DMS114 treated with DMSO at 0.1 percent for 48 hours (cell line): ENCODE measurements at regions not wholly inside any gene's neighbourhood (a gene's known extent, or its start where the extent isn't known, plus 50 kb on each side); places are given as distances from the start of the nearest gene placed in this dataset.
"Not testable (repeated sequence)": the region's sequence is repeated elsewhere in the genome, so short reads cannot be mapped to it uniquely, and the experiment has no call there.

Experiments
- DNase-seq: peaks from one replicate; lab custom pipeline; 2025; ENCODE audit not compliant: unreplicated experiment; lab: John Stamatoyannopoulos, UW

DNA sequence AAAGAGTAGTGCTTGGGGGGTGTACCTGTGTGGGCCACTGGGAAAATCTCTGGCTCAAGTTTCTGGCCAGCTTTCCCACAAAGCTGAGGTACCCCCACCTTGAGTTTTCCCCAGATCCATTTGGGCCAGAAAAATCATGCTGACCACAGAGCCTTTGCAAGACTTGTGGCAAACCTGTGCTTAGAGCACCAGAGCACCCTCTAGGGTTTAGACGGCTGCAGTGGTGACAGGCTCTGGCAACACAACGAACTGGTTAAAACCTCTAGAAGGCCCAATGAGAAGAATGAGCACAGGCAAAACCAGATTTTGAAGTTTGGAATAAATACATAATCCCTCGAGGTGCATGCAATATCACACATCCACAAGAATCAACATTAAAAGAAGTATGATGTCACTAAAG, 290.7 kb upstream of the FOLH1 start:
- DNase-seq, result no peak

DNA sequence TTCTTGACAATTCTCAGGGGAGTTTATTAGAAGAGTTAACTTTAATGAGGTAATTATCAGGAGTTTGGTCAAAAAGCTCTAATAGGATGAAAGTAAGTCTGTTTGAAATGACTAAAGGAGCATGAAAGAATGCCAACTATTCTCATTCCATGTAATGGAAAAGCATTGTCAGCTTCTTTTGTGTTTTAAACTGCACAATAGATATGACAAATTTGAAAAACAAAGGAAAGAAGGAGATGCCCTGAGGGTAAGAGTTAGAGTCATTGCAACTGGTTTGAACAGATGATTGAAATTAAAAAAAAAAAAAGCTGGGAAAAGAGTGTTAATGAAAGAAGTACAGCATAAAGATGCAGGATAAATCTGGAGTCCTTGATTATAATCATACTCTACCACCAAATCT, 296.8 kb upstream of the FOLH1 start:
- DNase-seq, result no peak

DNA sequence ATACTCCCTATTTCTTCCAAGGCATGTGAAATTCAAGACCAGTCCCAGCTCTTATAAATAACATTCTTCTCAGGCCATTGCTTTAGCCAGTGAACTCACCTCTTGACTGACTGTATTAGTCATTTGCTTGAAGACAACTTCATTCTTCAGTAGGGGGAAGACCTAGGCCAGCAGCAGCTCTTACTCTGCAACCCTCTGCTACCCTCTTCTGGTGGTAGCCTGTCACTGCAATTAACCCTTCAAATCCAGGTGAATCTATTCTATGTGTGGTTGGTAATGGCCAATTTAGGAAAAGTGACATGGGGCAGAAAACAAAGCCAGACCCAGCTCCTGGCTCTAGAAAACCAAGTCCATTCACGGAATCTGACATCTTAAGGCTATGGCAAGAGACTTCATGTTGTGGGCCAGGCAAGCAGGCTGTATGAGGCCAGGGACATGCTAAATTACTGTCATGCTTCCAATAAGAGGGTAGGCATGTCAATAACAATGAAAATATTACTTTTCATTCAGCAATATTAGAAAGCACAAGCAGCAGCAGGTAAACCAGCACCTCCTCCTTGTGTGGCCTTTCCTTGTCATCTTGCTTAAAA, 317.9 kb upstream of the FOLH1 start:
- DNase-seq, result peak; percentile 4

DNA sequence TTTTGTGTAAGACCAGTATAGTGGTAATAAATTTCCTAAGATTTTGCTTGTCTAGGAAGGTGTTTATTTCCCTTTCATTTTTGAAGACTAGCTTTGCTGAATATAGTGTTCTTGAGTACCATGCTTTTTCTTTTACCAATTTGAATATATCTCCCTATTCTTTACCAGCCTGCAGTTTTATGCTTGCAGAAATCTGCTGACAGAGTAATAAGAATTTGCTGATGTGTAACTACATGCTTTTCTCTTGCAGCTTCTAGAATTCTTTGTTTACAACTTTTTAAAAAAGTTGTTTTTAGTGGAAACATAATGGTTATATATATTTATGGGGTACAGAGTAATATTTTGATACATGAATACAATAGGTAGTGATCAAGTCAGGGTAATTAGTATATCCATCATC, 324.8 kb upstream of the FOLH1 start:
- DNase-seq, result no peak

DNA sequence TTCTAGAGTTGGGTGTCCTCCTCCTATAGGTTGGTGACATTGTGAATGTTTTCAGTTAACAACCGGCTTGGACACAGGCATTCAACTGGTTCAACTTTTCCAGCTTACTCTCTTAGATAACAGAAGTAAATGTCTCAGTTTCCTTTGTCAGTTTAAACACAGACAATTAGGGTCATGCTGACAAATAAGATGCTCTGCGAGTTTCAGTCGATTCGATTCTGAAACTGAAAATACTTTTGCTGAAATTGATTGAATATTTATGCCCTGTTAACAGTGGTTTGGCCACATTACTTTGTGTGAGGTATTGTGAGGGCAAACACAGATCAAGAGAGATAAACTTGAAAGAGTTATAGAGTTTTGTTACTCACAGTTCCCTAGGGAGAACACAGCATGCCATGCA, 330.5 kb upstream of the FOLH1 start:
- not testable (repeated sequence) for DNase-seq

DNA sequence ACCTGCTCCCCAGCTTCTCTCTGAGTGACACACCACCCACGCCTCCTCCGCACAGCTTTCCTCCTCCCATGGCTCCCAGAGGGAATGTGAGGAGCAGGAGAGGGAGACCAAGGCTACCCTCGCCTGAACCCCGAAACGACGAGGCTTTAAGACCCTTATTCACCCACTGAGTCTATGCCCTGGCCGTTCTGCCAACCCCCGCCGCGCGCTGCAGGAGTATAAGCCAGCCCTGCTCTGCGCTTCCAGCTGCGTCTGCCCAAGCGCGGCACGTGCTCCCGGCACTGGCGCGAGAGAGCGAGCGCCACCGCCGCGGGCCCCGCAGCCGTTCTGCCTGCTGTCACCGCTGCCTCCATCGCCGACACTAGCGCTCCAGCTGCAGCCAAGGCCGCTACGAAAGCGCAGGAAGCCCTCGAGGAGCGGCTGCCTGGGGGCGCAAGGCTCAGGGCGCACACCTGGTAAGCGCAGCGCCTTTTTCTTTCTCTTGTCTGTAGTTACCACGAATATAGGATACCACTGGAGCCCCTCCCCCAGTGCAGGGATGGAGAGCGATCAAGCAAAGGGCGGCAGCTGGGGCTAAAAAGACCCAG, 350.0 kb upstream of the FOLH1 start:
- DNase-seq, result not testable (repeated sequence)

DNA sequence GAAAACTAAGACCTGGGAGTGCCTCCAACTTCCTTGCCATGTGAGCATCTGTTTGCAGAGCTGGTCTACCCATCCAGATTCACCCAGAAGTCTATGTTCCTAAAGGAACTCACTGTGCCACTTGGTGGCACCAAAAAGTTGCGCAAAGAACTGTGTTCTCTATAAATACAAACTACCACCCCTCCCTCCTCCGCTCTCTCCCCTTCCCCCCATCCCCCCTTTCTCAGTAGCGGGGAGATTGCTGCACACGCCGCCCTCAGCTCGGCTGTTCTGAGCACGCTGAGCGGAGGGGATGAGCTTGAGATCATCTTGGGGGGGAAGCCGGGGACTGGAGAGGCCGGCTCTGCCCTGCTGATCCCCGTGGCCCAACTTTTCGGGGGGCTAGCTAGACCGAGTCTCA, 352.2 kb upstream of the FOLH1 start:
- not testable (repeated sequence) for DNase-seq

DNA sequence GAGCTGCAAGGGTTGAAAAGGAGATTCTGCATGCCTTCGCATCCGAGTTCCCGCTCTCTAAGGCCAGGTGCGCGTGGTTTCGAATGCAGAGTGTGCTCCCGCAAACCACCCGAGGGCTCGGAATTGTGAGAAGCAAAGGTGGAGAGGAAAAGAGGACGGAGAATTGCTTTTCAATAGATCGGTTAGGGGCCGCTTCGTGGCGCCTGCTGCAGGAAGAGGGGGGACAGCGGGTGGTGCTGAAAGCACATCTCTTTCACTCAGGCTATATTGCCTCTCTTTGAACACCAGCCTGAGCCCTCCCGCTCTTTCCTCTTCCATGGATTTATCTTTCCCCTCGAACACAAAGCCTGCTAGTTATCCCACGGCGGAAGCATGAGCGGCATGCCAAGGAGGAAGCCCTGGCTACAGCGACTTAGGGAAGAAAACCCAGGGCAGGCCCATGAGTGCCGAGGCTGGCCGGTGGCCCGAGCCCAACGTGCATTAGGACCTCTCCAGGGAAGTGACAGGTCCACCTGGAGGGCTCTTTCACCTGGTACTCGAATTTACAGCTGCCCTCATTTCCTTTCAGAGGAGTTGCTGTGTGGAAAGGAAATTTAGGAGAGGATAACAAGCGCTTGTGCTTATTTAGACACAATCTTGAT, 353.0 kb upstream of the FOLH1 start:
- DNase-seq, result not testable (repeated sequence)

DNA sequence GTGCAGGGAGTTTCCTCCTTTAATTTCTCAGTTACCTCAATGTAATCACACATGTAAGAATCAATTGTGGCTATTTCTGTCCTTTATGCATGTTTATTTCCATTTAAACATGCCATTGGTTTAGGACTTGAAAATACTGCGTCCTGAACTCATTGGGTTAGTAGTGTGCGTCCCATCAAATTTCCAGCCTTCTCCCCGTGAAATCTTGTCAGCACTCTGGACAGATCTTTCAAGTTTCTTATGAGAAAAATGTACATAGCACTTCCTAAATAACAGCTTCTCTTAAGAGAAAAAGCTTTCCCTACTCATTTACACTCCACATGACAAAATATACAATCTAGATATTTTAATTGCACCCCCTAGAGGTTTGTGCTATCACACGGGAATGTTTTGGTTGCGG, 353.9 kb upstream of the FOLH1 start:
- DNase-seq, result not testable (repeated sequence)

DNA sequence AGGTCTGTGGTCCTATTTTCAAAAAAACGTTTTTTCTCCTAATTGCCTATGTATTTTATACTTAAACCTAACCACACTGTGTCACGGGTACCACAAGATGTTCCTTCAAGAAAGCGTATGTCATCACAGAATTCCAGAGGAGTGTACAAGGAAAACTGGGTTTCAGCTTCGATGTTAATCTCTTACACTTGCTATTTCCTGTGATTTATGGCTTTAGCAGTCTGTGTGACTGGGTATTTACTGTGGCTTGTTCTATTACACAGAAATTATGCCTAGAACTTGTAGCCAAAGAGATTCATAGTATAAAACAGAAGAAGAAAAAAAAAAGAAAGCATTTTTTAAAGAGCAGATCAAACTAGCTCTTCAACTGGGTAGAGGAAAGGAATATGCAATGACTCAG, 371.1 kb upstream of the FOLH1 start:
- not testable (repeated sequence) for DNase-seq

DNA sequence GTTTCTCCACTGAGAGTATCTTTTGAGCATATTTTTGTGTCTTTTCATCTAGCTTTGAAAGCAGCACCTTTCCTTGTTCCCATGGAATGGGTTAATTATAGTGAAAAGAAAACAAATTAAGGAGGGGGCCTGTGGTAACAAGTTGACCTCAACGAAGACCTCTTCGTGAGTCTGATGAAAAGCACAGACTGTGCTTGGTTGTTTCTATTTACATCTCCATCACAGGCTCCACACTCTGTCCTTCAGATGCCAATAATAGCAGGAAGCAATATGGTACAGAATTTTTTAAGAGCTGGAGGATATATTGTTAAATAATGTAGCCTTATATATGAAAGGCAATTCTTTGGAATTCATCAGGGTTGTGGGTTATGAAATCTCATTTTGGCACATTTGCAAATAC, 366.7 kb upstream of the OR4C13 start:
- not testable (repeated sequence) for DNase-seq

DNA sequence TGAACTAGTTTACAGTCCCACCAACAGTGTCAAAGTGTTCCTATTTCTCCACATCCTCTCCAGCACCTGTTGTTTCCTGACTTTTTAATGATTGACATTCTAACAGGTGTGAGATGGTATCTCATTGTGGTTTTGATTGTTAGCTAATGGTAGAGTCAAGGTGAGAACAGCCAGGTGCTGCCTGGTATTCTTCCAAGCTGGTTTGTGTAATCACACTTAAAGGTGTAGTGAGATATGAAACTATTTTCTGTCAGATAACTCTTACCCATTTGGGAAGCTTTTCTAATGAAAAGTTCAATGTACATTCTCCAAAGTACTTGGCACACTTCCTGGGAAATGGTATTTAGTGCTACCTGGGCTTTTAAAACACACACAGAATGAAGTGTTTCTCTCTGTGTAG, 343.3 kb upstream of the OR4C13 start:
- DNase-seq, result not testable (repeated sequence)

DNA sequence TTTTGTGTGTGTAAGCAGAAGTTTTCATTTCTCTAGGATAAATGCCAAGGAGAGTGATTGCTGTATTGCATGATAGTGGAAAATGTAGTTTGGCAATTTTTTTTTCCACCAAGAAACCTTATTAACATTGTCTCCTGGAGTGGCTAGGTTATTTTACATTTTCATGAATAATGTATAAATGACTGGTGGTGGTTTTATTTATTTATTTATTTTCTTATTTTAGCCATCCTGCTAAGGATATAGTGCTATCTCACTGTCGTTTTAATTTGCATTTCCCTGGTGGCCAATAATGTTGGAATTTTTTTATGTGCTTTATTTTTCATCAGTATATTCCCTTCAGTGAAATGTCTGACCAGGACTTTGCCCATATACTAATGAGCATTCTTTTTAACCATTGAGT, 328.3 kb upstream of the OR4C13 start:
- DNase-seq, result not testable (repeated sequence)

DNA sequence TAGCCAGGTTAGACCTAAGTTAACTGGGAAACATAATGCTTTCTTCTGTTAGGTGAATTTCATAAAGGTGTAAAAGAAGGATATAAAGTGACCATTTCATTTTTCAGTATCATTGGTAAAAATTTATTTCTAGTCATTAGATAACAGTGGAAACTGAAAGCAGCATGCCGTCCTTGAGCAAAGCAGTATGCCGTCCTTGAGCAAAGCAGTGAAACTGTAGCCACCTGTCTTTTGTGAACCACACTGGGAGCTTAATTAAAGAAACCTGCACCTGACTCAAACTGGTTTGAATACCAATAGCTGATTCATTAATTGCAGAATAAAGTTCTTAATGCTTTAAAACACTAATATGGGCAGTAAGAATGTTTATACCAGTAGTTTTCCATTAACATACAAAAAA, 281.5 kb upstream of the OR4C13 start:
- not testable (repeated sequence) for DNase-seq

DNA sequence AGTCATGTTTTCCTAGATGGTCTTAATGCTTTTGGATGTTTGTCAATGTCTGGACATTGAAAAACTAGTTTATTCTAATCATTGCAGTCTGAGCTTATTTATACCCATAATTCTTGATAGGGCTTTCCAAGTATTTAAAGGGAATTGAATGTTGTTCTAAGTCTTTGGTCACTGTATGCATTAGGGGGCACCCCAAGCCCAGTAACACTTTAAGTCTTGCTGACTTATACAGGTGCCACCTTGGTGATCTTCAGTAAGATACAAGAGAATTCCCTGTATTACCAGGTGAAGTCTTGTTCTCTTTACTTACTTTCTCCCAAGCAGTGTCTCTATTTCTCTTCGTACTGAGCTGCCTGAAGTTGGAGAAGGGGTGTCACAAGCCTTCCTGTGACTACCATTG, 250.1 kb upstream of the OR4C13 start:
- not testable (repeated sequence) for DNase-seq

DNA sequence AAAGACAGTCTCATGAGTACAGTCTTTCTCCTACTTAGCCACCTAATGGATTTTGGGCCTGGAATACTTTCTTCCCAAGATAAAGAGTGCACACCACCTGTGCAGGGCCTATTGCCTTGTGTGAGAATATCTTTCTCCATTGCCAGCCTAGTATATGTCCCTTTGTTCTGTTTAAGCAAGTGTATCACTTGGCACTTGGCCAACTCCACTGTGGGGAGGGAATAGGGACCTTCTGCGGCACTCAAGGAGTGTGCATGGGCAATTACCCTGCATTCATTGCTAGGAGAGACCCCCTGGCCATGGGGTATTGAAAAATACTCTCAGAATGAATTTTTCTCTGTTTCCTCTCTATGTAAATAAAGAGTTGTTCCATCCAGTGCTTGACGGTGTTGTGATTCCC, 201.7 kb upstream of the OR4C13 start:
- DNase-seq, result not testable (repeated sequence)

DNA sequence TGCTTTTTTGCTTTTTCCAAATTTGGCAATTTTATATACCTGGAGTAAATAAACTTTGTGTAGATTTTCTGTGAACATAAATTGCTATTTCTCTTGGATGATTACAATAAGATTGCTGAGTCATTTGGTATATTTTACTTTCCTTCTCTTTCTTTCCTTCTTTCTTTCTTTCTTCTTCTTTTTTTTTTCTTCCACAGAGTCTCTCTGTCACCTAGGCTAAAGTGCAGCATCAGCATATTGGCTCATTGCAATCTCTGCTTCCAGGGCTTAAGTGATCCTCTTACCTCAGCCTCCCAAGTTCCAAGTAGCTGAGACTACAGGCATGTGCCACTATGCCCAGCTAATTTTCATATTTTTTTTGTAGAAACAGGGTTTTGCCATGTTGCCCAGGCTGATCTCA, 201.2 kb upstream of the OR4C13 start:
- DNase-seq, result not testable (repeated sequence)

DNA sequence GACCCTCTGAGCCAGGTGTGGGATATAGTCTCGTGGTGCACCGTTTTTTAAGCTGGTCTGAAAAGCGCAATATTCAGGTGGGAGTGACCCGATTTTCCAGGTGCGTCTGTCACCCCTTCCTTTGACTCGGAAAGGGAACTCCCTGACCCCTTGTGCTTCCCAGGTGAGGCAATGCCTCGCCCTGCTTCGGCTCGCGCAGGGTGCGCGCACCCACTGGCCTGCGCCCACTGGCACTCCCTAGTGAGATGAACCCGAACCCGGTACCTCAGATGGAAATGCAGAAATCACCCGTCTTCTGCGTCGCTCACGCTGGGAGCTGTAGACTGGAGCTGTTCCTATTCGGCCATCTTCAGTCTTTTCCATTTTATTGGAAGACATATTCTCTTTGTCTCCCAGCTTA, 171.4 kb upstream of the OR4C13 start:
- not testable (repeated sequence) for DNase-seq

DNA sequence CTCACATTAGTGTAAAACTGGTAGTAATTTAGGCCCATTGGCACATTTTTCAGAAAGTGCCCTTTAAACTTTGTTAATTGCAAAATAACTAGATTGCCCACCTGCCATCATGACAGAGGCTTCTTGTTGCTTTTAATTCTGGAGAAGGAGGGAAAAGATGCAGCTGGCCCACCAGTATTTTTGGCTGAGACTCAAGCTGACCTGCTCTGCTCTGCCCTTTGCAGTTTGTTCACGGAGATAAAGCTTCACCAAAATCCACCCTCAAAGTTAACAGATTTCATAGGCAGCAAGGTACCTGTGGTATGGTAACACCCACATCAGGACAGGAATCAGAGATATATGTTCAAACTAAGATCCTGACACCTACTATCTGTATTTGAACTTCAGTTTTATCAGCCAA, 170.2 kb upstream of the OR4C13 start:
- DNase-seq, result not testable (repeated sequence)

DNA sequence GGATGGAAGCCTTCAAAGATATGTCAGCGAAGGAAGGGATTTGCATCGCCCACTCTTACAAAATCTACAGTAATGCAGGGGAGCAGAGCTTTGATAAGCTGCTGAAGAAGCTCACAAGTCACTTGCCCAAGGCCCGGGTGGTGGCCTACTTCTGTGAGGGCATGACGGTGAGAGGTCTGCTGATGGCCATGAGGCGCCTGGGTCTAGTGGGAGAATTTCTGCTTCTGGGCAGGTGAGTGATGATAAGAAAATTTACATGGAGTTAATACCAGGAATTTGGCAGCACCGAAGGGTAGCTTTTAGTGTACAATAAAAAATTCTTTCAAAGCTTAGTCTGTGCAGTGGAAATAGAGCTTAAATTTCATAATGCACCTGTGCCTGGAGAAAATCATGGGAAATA, 168.3 kb upstream of the OR4C13 start:
- DNase-seq, result not testable (repeated sequence)

DNA sequence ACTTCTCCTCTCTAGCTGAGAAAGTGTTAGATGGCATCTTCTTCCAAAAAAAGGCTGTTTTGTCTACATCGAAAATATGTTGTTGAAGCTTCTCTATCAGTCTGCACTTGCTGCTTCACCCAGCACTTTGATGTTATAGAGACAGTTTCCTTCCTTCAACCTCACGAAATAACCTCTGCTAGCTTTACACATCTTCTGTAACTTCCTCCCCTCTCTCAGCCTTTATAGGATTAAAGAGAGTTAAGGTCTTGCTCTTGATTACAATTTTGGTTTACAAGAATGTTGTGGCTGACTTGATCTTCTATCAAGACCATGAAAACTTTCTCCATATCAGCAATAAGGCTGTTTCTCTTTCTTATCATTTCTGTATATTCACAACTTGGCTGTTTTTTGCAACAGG, 162.4 kb upstream of the OR4C13 start:
- DNase-seq, result not testable (repeated sequence)

DNA sequence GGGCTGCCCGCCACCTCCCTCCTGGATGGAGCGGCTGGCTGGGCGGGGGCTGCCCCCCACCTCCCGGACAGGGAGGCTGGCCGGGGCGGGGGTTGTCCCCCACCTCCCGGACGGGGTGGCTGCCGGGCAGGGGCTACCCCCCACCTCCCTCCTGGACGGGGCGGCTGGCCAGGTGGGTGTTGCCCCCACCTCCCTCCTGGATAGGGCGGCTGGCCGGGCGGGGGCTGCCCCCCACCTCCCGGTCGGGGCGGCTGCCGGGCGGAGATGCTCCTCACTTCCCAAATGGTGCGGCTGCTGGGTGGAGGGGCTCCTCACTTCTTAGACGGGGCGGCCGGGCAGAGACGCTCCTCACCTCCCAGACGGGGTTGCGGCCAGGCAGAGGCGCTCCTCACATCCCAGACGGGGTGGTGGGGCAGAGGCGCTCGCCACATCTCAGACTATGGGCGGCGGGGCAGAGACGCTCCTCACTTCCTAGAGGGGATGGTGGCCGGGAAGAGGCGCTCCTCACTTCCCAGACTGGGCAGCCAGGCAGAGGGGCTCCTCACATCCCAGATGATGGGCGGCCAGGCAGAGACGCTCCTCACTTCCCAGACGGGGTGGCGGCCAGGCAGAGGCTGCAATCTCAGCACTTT, 153.9 kb upstream of the OR4C13 start:
- not testable (repeated sequence) for DNase-seq
